ENCODE measurements at regions not wholly inside any gene's neighbourhood (a gene's known extent, or its start where the extent isn't known, plus 50 kb on each side); places are given as distances from the start of the nearest gene placed in this dataset.

- TF ChIP-seq ZKSCAN1 (IDR thresholded peaks at IDR 0.05; ENCODE audit: low read length): no peak
- TF ChIP-seq THYN1 (CRISPR knock-in tag; IDR thresholded peaks at IDR 0.05; ENCODE audit: borderline replicate concordance, low read depth): no peak
- TF ChIP-seq, protein P1, sequence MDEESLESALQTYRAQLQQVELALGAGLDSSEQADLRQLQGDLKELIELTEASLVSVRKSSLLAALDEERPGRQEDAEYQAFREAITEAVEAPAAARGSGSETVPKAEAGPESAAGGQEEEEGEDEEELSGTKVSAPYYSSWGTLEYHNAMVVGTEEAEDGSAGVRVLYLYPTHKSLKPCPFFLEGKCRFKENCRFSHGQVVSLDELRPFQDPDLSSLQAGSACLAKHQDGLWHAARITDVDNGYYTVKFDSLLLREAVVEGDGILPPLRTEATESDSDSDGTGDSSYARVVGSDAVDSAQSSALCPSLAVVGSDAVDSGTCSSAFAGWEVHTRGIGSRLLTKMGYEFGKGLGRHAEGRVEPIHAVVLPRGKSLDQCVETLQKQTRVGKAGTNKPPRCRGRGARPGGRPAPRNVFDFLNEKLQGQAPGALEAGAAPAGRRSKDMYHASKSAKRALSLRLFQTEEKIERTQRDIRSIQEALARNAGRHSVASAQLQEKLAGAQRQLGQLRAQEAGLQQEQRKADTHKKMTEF (CRISPR knock-in tag; IDR thresholded peaks at IDR 0.05): no peak
Measured at GRCh38 chr4:57993944-57994343, 883.8 kb upstream of the IGFBP7 start (continued).

- Histone ChIP-seq H3K4me1 (ENCODE audit: insufficient read depth, low read length) (no peaks in the 10 kb centered on the region), H3K4me2 (ENCODE audit: low read depth, low read length) (no peak overlapping the region), H3K79me2 (ENCODE audit: insufficient read depth, low read length) (no peaks in the 10 kb centered on the region), H4K20me1 (ENCODE audit: insufficient read depth, low read length) (no peaks in the 10 kb centered on the region), H3K9me3 (ENCODE audit: low read length) (peaks cover 16% of the 10 kb centered on the region), H3K4me3 (replicated peaks in 1 of 3; ENCODE audit: insufficient read depth in 1 of 3, low read depth in 2 of 3, low read length in 3 of 3) (no peak overlapping the region), H3K27me3 (ENCODE audit: control insufficient read depth in 1 of 2, insufficient read depth in 2 of 2, low read length in 2 of 2) (no peaks in the 10 kb centered on the region), H3K36me3 (replicated peaks in 1 of 2; ENCODE audit: control insufficient read depth in 1 of 2, insufficient read depth in 2 of 2, low read length in 2 of 2) (no peaks in the 10 kb centered on the region), H3K9ac (ENCODE audit: insufficient read depth, low read depth, low read length) (no peak overlapping the region), H2AFZ (ENCODE audit: low read length) (no peak overlapping the region), H3K27ac (ENCODE audit: extremely low read length, insufficient read depth, low read length) (no peak overlapping the region)
- BruUV-seq (replicated peaks): no TSS peak
- intact Hi-C loops (cut with micrococcal nuclease; ENCODE audit: unreplicated experiment): no loop called here
- in situ Hi-C loops (cut with HindIII; ENCODE audit: extremely low pct_ligation_motif_present, low pct_unique_long_range_greater_than_20kb): no loop called here
- WGBS (ENCODE audit: low lambda C conversion rate): 10% methylated on average over 6 of the region's 6 CpGs
- ChIA-PET CTCF (ENCODE audit: low intra/inter-chr PET ratio, low total read pairs) (no interaction called here), POLR2A (no interaction called here)
- ATAC-seq: no peak
- FAIRE-seq: no peak
- no peak for DNase-seq (ENCODE audit: low spot score)
- TF ChIP-seq NFKB2 (CRISPR knock-in tag; IDR thresholded peaks at IDR 0.05; ENCODE audit: borderline replicate concordance): no peak
- TF ChIP-seq ZNF513 (CRISPR knock-in tag; conservative IDR thresholded peaks at IDR 0.05): no peak
- TF ChIP-seq ZNF343 (CRISPR knock-in tag; IDR thresholded peaks at IDR 0.05): no peak
- TF ChIP-seq KDM2A (CRISPR knock-in tag; IDR thresholded peaks at IDR 0.05; ENCODE audit: borderline replicate concordance, low read depth): no peak
- TF ChIP-seq SNAI1 (CRISPR knock-in tag; IDR thresholded peaks at IDR 0.05; ENCODE audit: borderline replicate concordance): no peak
- no peak for TF ChIP-seq MEIS2 (CRISPR knock-in tag; IDR thresholded peaks at IDR 0.05)
- no peak for TF ChIP-seq REL (CRISPR knock-in tag; conservative IDR thresholded peaks at IDR 0.05)
- TF ChIP-seq ZNF567 (CRISPR knock-in tag; IDR thresholded peaks at IDR 0.05; ENCODE audit: borderline replicate concordance): no peak
- TF ChIP-seq ZNF530 (CRISPR knock-in tag; IDR thresholded peaks at IDR 0.05; ENCODE audit: low read depth): no peak
- no peak for TF ChIP-seq ZNF761 (CRISPR knock-in tag; conservative IDR thresholded peaks at IDR 0.05)
- TF ChIP-seq, protein P2, sequence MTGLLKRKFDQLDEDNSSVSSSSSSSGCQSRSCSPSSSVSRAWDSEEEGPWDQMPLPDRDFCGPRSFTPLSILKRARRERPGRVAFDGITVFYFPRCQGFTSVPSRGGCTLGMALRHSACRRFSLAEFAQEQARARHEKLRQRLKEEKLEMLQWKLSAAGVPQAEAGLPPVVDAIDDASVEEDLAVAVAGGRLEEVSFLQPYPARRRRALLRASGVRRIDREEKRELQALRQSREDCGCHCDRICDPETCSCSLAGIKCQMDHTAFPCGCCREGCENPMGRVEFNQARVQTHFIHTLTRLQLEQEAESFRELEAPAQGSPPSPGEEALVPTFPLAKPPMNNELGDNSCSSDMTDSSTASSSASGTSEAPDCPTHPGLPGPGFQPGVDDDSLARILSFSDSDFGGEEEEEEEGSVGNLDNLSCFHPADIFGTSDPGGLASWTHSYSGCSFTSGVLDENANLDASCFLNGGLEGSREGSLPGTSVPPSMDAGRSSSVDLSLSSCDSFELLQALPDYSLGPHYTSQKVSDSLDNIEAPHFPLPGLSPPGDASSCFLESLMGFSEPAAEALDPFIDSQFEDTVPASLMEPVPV (CRISPR knock-in tag; IDR thresholded peaks at IDR 0.05): no peak
- TF ChIP-seq U2AF1 (optimal IDR thresholded peaks at IDR 0.05; ENCODE audit: low read depth, low read length): no peak
- no peak for TF ChIP-seq IRX3 (CRISPR knock-in tag; IDR thresholded peaks at IDR 0.05; ENCODE audit: borderline replicate concordance, low read depth)
- TF ChIP-seq ZSCAN25 (CRISPR knock-in tag; IDR thresholded peaks at IDR 0.05): no peak
Measured at GRCh38 chr4:57989430-57989829, 879.2 kb upstream of the IGFBP7 start.

Measured in HepG2 (cell line).